Nephron (organoid): ENCODE measurements at regions not wholly inside any gene's neighbourhood (a gene's known extent, or its start where the extent isn't known, plus 50 kb on each side); places are given as distances from the start of the nearest gene placed in this dataset.

Source experiments
- H3K27ac Mint-ChIP-seq, 3 experiments: 2 replicates each; pipeline ENCODE4 v1.8.0; 2020; ENCODE audit warnings: mixed read lengths in 3 of 3, mild to moderate bottlenecking in 2 of 3, moderate library complexity in 1 of 3
- H3K27me3 Mint-ChIP-seq: 2 replicates; pipeline ENCODE4 v1.8.0; 2021; ENCODE audit warnings: low read depth, mild to moderate bottlenecking, moderate library complexity, mixed read lengths
- H3K36me3 Mint-ChIP-seq: 2 replicates; pipeline ENCODE4 v1.8.0; 2020; ENCODE audit warnings: low read depth, mixed read lengths
- H3K4me1 Mint-ChIP-seq: 2 replicates; pipeline ENCODE4 v1.8.0; 2020; ENCODE audit warnings: mixed read lengths
- H3K4me3 Mint-ChIP-seq, 3 experiments: 2 replicates each; pipeline ENCODE4 v1.8.0; 2020; ENCODE audit warnings: mild to moderate bottlenecking in 3 of 3, mixed read lengths in 3 of 3, moderate library complexity in 2 of 3
- H3K9me3 Mint-ChIP-seq: 2 replicates; pipeline ENCODE4 v1.8.0; 2020; ENCODE audit warnings: mixed read lengths
- CTCF ChIP-seq, 3 experiments: fragments of 200-600 bp; sonication (generic); IDR thresholded peaks; one replicate each; pipeline ENCODE4 v1.5.0; 2021; ENCODE audit warnings: antibody characterized with exemption in 3 of 3; ENCODE audit not compliant: unreplicated experiment in 3 of 3

GRCh38 chr9:14031810-14032209 lies 282.1 kb downstream of the NFIB start:
- no peak for TF ChIP-seq CTCF (IDR thresholded peaks at IDR 0.05; ENCODE audit: unreplicated experiment in 3 of 3)
- no peaks in the 10 kb centered on the region for H3K9me3 Mint-ChIP-seq
- peak overlapping the region; percentile 97 to 100 (median 100) for H3K27ac Mint-ChIP-seq
- peaks cover 77% of the 10 kb centered on the region for H3K4me1 Mint-ChIP-seq
- no peaks in the 10 kb centered on the region for H3K27me3 Mint-ChIP-seq
- no peaks in the 10 kb centered on the region for H3K36me3 Mint-ChIP-seq
- H3K4me3 Mint-ChIP-seq, result peak overlapping the region; percentile 21 to 78 (median 37)

- Mint-ChIP-seq H3K27me3 (no peaks in the 10 kb centered on the region), H3K4me3 (peak overlapping the region; percentile 46 to 78 (median 78)), H3K27ac (peak overlapping the region; percentile 97 to 100 (median 100))
These were observed 282.9 kb downstream of the NFIB start for GRCh38 chr9:14031060-14031414.

GRCh38 chr9:14030375-14031059 lies 283.4 kb downstream of the NFIB start:
- H3K27ac Mint-ChIP-seq, result peak overlapping the region; percentile 97 to 100 (median 100)
- H3K4me3 Mint-ChIP-seq, result peak overlapping the region; percentile 46 to 78 (median 78)
- no peaks in the 10 kb centered on the region for H3K36me3 Mint-ChIP-seq
- no peaks in the 10 kb centered on the region for H3K9me3 Mint-ChIP-seq
- no peak for TF ChIP-seq CTCF (IDR thresholded peaks at IDR 0.05; ENCODE audit: unreplicated experiment in 3 of 3)
- H3K4me1 Mint-ChIP-seq, result peaks cover 74% of the 10 kb centered on the region
- no peaks in the 10 kb centered on the region for H3K27me3 Mint-ChIP-seq

More at GRCh38 chr9:14031060-14031414, 282.9 kb downstream of the NFIB start:
- no peaks in the 10 kb centered on the region for H3K36me3 Mint-ChIP-seq
- peak in 2 of 3 experiments; percentile 13 to 32 for TF ChIP-seq CTCF (IDR thresholded peaks at IDR 0.05; ENCODE audit: unreplicated experiment in 3 of 3)
- no peaks in the 10 kb centered on the region for H3K9me3 Mint-ChIP-seq
- peaks cover 79% of the 10 kb centered on the region for H3K4me1 Mint-ChIP-seq

- Mint-ChIP-seq H3K9me3 (no peaks in the 10 kb centered on the region), H3K4me3 (peak overlapping the region; percentile 46 to 78 (median 78)), H3K27me3 (no peaks in the 10 kb centered on the region), H3K27ac (peak overlapping the region; percentile 97 to 100 (median 100)), H3K36me3 (no peaks in the 10 kb centered on the region), H3K4me1 (peaks cover 68% of the 10 kb centered on the region)
- no peak for TF ChIP-seq CTCF (IDR thresholded peaks at IDR 0.05; ENCODE audit: unreplicated experiment in 3 of 3)
These were observed 284.1 kb downstream of the NFIB start for GRCh38 chr9:14029806-14030374.

GRCh38 chr9:14027116-14027800 lies 286.7 kb downstream of the NFIB start:
- Mint-ChIP-seq H3K4me1 (peaks cover 58% of the 10 kb centered on the region), H3K4me3 (no peak overlapping the region), H3K27me3 (no peaks in the 10 kb centered on the region), H3K9me3 (no peaks in the 10 kb centered on the region), H3K36me3 (no peaks in the 10 kb centered on the region), H3K27ac (peak overlapping the region; percentile 78 to 100 (median 82))
- TF ChIP-seq CTCF (IDR thresholded peaks at IDR 0.05; ENCODE audit: unreplicated experiment in 3 of 3), result no peak
